ENCODE measurements at regions not wholly inside any gene's neighbourhood (a gene's known extent, or its start where the extent isn't known, plus 50 kb on each side); places are given as distances from the start of the nearest gene placed in this dataset.

GRCh38 chrX:25858273-25858880 lies 279.8 kb upstream of the MAGEB18 start:
- TF ChIP-seq YY1 (IDR thresholded peaks at IDR 0.05; ENCODE audit: insufficient read depth, insufficient read length) (no peak), ZNF274 (IDR thresholded peaks at IDR 0.05; ENCODE audit: low read depth, low read length) (no peak)
